K562 (cell line): ENCODE measurements at regions not wholly inside any gene's neighbourhood (a gene's known extent, or its start where the extent isn't known, plus 50 kb on each side); places are given as distances from the start of the nearest gene placed in this dataset.

Experiments
- CBX1 ChIP-seq: sonication (generic); IDR thresholded peaks from 2 replicates; pipeline ENCODE4 v1.6.1; 2016; ENCODE audit warnings: antibody characterized with exemption, low read depth, mild to moderate bottlenecking
- CTCF ChIP-seq, 3 experiments: IDR thresholded peaks in 2 of 3; conservative IDR thresholded peaks in 1 of 3; 2 replicates each; pipeline ENCODE4 v1.5.1; 2011 to 2012; ENCODE audit warnings: low read length in 3 of 3, mild to moderate bottlenecking in 3 of 3, control low read depth in 2 of 3, improper control_type of control experiment in 1 of 3, inconsistent platforms in 1 of 3, low read depth in 1 of 3, mixed read lengths in 1 of 3, moderate library complexity in 1 of 3; ENCODE audit not compliant: insufficient read depth in 2 of 3
- MAFF ChIP-seq: IDR thresholded peaks from 2 replicates; pipeline ENCODE4 v1.6.1; 2012; ENCODE audit warnings: low read length, improper control_type of control experiment

GRCh38 chr17:79218825-79219200 is 144.2 kb downstream of the ENGASE start:
- TF ChIP-seq MAFF = no peak
- no peak for TF ChIP-seq CTCF (IDR thresholded peaks at IDR 0.05 in 2 of 3, conservative IDR thresholded peaks at IDR 0.05 in 1 of 3; ENCODE audit: insufficient read depth in 2 of 3, low read depth in 1 of 3, low read length in 3 of 3)
- TF ChIP-seq CBX1 = no peak
